HG03432 (cell line): ENCODE measurements at regions not wholly inside any gene's neighbourhood (a gene's known extent, or its start where the extent isn't known, plus 50 kb on each side); places are given as distances from the start of the nearest gene placed in this dataset.

ENCODE experiments used
- ATAC-seq: cut with Tn5 transposase; IDR thresholded peaks from one replicate; pipeline ENCODE4 v1.9.1; 2021; ENCODE audit warnings: mild to moderate bottlenecking, moderate library complexity; ENCODE audit not compliant: unreplicated experiment

GRCh38 chr17:55585629-55586028 is 74.4 kb upstream of the SMIM36 start:
- ATAC-seq: no peak

DNA sequence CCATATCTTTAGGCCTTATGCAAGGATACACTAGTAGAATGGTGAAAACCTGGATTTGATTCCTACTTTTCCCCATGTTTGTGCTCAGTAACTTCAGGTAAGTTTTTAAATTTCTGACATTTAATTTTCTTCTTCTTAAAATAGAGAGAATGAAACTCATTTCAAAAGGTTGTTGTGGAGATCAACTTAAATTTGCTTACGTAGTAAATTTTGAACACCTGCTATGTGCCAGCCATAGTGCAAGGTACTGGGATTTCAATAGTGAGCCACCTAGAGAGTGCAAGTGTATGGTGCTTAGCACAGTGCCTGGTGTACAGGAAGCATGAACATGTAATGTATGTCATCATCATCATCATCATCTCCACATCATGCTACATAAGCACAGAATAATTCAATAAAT is 73.6 kb upstream of the SMIM36 start:
- no peak for ATAC-seq

DNA sequence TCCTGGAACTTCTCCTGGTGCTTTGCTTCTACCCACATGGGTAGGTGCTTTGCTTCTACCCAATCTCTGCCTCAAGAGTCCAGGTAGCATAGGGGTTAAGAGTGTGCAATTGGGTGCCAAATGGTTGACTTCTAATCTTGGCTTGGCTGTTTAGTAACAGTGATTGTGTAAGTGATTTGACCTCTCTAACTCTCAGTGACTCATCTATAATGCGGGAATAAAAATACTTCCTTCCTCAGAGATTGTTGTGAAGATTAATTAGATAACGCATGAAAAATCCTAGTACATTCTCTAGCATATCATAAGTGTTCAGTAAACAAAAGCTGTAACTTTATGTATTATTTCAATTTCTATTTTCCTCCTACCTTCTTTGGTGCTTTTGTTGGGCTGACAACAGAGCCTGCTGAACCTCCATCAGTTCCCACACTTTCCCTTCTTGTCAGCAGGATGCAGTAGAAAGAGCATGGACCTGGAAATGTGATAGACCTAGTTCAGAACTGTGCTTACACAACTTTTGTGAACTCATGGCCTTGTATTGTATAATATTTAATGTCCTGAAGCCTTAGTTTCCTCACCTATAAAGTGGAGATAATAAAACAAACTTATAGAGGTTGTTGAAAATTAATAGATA is 72.9 kb upstream of the SMIM36 start:
- no peak for ATAC-seq

GRCh38 chr17:55582897-55583296 is 71.6 kb upstream of the SMIM36 start:
- no peak for ATAC-seq

GRCh38 chr17:55580596-55581133 is 69.4 kb upstream of the SMIM36 start:
- peak; percentile 63 for ATAC-seq

GRCh38 chr17:55577687-55578086 is 66.4 kb upstream of the SMIM36 start:
- ATAC-seq: peak; percentile 26

DNA sequence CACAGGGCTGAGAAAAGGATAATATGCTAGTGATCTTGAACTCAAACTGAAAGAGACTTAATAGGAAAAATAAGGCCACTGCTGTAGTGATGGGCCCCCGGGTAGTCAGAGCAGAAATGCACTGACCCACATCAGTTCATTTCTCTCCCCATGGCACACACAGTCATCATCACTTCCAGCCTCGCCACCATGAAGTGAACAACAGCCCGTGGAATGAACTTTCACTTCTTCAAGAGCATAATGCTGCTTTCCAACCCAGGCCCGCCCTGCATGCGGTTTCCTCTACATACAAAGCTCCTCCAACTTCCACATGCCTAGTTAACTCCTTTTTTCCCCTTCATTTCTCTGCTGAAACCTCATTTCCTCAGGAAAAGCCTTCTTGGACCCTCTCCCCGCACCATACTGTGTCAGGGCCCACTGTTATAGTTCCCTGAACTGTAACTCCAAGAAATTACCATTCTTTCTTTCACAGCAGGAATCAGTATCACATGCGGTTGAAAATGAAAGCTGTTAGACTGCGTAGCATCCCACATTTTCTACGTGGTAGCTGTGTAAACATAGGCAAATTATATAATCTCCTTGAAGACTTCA is 65.8 kb upstream of the SMIM36 start:
- ATAC-seq: peak; percentile 81

GRCh38 chr17:55576237-55576995 is 65.2 kb upstream of the SMIM36 start:
- peak; percentile 21 for ATAC-seq

GRCh38 chr17:55575058-55575636 is 63.9 kb upstream of the SMIM36 start:
- ATAC-seq: no peak

GRCh38 chr17:55572599-55572998 is 61.3 kb upstream of the SMIM36 start:
- no peak for ATAC-seq

- no peak for ATAC-seq
Observed at GRCh38 chr17:55572139-55572538, 60.9 kb upstream of the SMIM36 start.

- ATAC-seq: no peak
Observed at GRCh38 chr17:55571095-55571494, 59.8 kb upstream of the SMIM36 start.

DNA sequence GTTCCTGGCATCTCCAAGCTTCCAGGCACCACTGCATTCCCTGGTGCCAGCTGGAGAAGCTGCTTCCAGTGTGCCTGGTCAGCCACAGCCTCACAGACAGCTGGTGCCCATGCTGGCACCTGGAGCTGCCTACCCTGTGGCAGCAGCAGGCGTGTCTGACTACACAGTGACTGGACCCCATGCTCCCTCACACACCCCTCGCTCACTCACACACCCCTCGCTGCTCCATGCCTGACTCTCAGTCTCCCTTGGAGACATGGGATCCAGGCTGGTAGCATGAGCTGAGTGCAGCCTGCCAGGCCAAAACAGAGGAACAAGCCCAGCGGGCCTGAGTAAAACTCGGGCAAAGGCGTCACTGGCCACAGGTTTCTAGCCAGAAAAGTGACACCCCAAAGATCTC is 59.1 kb upstream of the SMIM36 start:
- ATAC-seq: no peak

GRCh38 chr17:55567240-55568214 is 56.3 kb upstream of the SMIM36 start:
- no peak for ATAC-seq

DNA sequence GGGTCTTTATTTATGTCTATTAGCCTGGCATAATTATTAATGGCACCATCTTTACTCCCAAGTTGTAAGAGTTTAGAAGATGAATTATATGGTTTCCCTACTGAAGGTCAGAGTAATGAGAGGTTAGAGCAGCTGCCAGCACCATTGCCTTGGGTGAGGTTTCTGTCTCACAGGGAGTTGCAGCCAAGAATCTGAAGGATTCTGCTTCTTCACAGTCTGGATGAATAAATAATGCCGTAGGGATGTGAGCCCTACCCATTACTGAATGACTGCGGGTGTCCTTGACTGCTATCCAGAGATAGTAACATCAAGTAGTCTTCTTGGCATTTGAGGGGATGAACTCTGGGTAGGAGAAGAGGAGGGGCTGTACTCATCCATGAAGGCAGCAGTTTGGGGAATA is 52.8 kb upstream of the SMIM36 start:
- no peak for ATAC-seq

DNA sequence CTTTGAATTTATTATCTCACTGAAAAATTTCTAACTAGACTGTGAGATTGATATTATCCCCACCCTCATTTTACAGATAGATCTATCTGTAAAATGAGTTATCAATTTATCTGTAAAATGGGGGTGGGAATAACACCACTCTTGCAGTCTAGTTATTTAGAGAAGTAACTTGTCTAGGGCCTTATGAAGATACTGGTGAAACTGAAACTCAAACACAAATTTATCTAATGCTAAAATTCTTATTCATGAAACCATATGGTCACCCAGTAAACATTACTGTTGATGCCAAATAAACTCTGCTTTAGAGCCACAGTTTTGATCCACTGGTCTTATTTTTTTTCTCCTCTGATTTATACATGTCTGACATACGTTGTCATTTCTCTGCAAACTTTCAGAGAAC is 52.1 kb upstream of the SMIM36 start:
- no peak for ATAC-seq

DNA sequence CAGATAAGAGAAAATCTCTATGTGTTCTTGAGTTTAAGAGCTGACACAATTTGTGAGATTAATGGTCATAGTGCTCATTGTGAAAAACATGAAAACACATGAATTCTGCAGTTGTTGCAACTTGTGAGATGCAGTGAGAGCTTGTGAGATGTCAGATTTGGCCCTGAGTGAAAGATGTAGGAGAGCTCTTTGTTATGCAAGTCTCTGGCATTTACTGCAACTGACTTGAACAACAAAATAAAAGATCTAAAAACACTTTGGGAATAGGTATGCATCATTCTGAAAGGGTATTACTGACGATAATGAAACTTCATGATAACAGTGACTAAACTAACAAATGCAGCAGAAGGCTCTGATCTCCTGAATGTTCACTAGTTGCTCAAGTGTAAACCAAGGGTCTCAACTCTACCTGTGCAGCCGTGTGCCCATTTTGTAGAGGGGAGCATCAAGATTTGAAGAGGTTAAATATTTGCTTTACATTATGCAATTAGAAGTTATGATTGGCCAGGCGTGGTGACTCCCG is 50.8 kb upstream of the SMIM36 start:
- ATAC-seq: no peak

DNA sequence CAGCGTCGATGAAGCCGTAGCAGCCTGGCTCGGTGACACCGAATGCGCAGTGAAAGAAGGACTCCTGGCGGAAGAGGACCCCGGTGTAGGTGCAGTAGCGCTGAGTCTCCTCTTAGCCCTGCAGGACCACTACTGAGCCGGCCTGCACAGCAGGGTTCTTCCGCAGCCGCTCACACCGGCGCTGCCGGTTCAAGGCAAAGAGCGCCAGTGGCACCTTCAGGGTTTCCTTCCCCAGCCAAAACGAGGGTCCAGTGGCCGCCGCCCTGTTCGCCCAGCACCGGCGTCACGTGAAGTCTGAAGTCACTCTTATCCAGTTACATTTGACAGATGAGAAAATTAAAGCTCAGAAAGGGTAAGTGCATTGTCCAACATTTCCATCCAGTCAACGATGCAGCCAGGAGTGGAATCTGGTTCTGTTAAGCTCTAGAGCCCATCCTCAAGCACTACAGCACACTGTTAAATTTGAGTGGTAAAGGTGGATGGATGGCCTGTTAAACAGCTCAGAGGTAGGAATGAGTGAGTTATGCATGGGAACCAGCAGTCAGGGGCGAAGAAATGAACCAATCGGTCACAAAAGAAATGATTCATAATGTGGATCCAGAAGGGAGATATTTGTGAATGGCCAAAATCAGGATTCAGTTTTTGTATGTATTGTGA is 50.2 kb upstream of the SMIM36 start:
- no peak for ATAC-seq
